ENCODE measurements at regions not wholly inside any gene's neighbourhood (a gene's known extent, or its start where the extent isn't known, plus 50 kb on each side); places are given as distances from the start of the nearest gene placed in this dataset.
"Not testable (repeated sequence)": the region's sequence is repeated elsewhere in the genome, so short reads cannot be mapped to it uniquely, and the experiment has no call there.

GRCh38 chr2:87511195-87511778, 236.6 kb upstream of the PLGLB2 start:
- intact Hi-C loops (cut with DNase I); DNase-seq: not testable (repeated sequence)

GRCh38 chr2:87512864-87513530, 234.9 kb upstream of the PLGLB2 start:
- DNase-seq; intact Hi-C loops (cut with DNase I): not testable (repeated sequence)

GRCh38 chr2:87514034-87514433, 233.9 kb upstream of the PLGLB2 start:
- intact Hi-C loops (cut with DNase I); DNase-seq: not testable (repeated sequence)

- DNase-seq; intact Hi-C loops (cut with DNase I): not testable (repeated sequence)
Measured at GRCh38 chr2:87514515-87514914, 233.4 kb upstream of the PLGLB2 start.

GRCh38 chr2:87515226-87515625, 232.7 kb upstream of the PLGLB2 start:
- DNase-seq; intact Hi-C loops (cut with DNase I): not testable (repeated sequence)

GRCh38 chr2:87515875-87516274, 232.0 kb upstream of the PLGLB2 start:
- intact Hi-C loops (cut with DNase I); DNase-seq: not testable (repeated sequence)

GRCh38 chr2:87516369-87516967, 231.4 kb upstream of the PLGLB2 start:
- DNase-seq; intact Hi-C loops (cut with DNase I): not testable (repeated sequence)

GRCh38 chr2:87517438-87517837, 230.4 kb upstream of the PLGLB2 start:
- intact Hi-C loops (cut with DNase I); DNase-seq: not testable (repeated sequence)

GRCh38 chr2:87518066-87518465, 229.8 kb upstream of the PLGLB2 start:
- intact Hi-C loops (cut with DNase I); DNase-seq: not testable (repeated sequence)

GRCh38 chr2:87518547-87518946, 229.3 kb upstream of the PLGLB2 start:
- DNase-seq; intact Hi-C loops (cut with DNase I): not testable (repeated sequence)

- intact Hi-C loops (cut with DNase I); DNase-seq: not testable (repeated sequence)
Measured at GRCh38 chr2:87519158-87520011, 228.5 kb upstream of the PLGLB2 start.

- intact Hi-C loops (cut with DNase I): not testable (repeated sequence)
- DNase-seq: peak in 1 of 42 donors; percentile 3
Measured at GRCh38 chr2:87521057-87521456, 226.8 kb upstream of the PLGLB2 start.

GRCh38 chr2:87521489-87521888, 226.4 kb upstream of the PLGLB2 start:
- DNase-seq; intact Hi-C loops (cut with DNase I): not testable (repeated sequence)

GRCh38 chr2:87524619-87525188, 223.2 kb upstream of the PLGLB2 start:
- intact Hi-C loops (cut with DNase I); DNase-seq: not testable (repeated sequence)

GRCh38 chr2:87525497-87525991, 222.3 kb upstream of the PLGLB2 start:
- intact Hi-C loops (cut with DNase I); DNase-seq: not testable (repeated sequence)

- DNase-seq; intact Hi-C loops (cut with DNase I): not testable (repeated sequence)
Measured at GRCh38 chr2:87526258-87526657, 221.6 kb upstream of the PLGLB2 start.

GRCh38 chr2:87531968-87532715, 215.7 kb upstream of the PLGLB2 start:
- intact Hi-C loops (cut with DNase I); DNase-seq: not testable (repeated sequence)
